OCI-LY7 (cell line): ENCODE measurements at regions not wholly inside any gene's neighbourhood (a gene's known extent, or its start where the extent isn't known, plus 50 kb on each side); places are given as distances from the start of the nearest gene placed in this dataset.

Experiments used
- BruUV-seq: library from RNA; stranded (reverse); fragments of 400-500 nt; replicated peaks from 2 replicates; lab custom pipeline; 2021; lab: Mats Ljungman, UMichigan
- CTCF ChIA-PET: fragments of 300-600 bp; sonication (Branson Sonifier 250); formaldehyde crosslinking; loops from one replicate; lab custom pipeline; 2022; ENCODE audit warnings: antibody characterized with exemption; ENCODE audit not compliant: unreplicated experiment; lab: Charles Lee
- POLR2A ChIA-PET: fragments of 300-600 bp; sonication (Branson Sonifier 250); formaldehyde crosslinking; loops from one replicate; lab custom pipeline; 2022; ENCODE audit warnings: antibody characterized with exemption; lab: Charles Lee
- DNase-seq: peaks from one replicate; pipeline ENCODE4 v3.0.0-alpha.2; 2015; ENCODE audit warnings: low spot score
- H2AFZ ChIP-seq: fragments of 200-600 bp; sonication (generic), shearing (Covaris generic); 2 replicates; pipeline ENCODE4 v1.6.1; 2014; ENCODE audit warnings: mild to moderate bottlenecking, antibody characterized with exemption, low read length, moderate library complexity
- H3K27ac ChIP-seq: fragments of 200-600 bp; sonication (generic); 2 replicates; pipeline ENCODE4 v1.5.1; 2014; ENCODE audit warnings: mixed run types, low read depth, mild to moderate bottlenecking, moderate library complexity, low read length, inconsistent platforms; ENCODE audit not compliant: poor library complexity, severe bottlenecking
- H3K36me3 ChIP-seq: fragments of 200-600 bp; sonication (generic); 2 replicates; pipeline ENCODE4 v1.6.1; 2014; ENCODE audit warnings: mild to moderate bottlenecking, antibody characterized with exemption, low read length, moderate library complexity, mixed read lengths; ENCODE audit not compliant: insufficient read depth
- H3K4me1 ChIP-seq: fragments of 200-600 bp; sonication (generic); 2 replicates; pipeline ENCODE4 v1.5.1; 2014; ENCODE audit warnings: mild to moderate bottlenecking, low read length; ENCODE audit not compliant: insufficient read depth, poor library complexity, severe bottlenecking
- H3K4me2 ChIP-seq: fragments of 200-600 bp; sonication (generic); 2 replicates; pipeline ENCODE4 v1.6.1; 2014; ENCODE audit warnings: mild to moderate bottlenecking, low read length
- H3K4me3 ChIP-seq: fragments of 200-600 bp; sonication (generic); 2 replicates; pipeline ENCODE4 v1.5.1; 2014; ENCODE audit warnings: mild to moderate bottlenecking, low read depth, low read length; ENCODE audit not compliant: poor library complexity, severe bottlenecking
- H3K79me2 ChIP-seq: fragments of 200-600 bp; sonication (generic); 2 replicates; pipeline ENCODE4 v1.6.1; 2016; ENCODE audit warnings: low read depth, mild to moderate bottlenecking, low read length, moderate library complexity, mixed read lengths; ENCODE audit not compliant: insufficient read depth
- H3K9me2 ChIP-seq: fragments of 200-600 bp; sonication (generic); 2 replicates; pipeline ENCODE4 v1.6.1; 2016; ENCODE audit warnings: mild to moderate bottlenecking, low read length, mixed read lengths; ENCODE audit not compliant: insufficient read depth
- H3K9me3 ChIP-seq: fragments of 200-600 bp; sonication (generic); 2 replicates; pipeline ENCODE4 v1.6.1; 2014; ENCODE audit warnings: mild to moderate bottlenecking, mixed run types, low read length, mixed read lengths
- H4K20me1 ChIP-seq: fragments of 200-600 bp; sonication (generic); 2 replicates; pipeline ENCODE4 v1.6.1; 2014; ENCODE audit warnings: mild to moderate bottlenecking, antibody characterized with exemption, low read length, moderate library complexity, mixed read lengths; ENCODE audit not compliant: insufficient read depth
- EZH2phosphoT487 ChIP-seq: fragments of 200-600 bp; sonication (generic); IDR thresholded peaks from 2 replicates; pipeline ENCODE4 v1.6.1; 2018; ENCODE audit warnings: low read depth, borderline replicate concordance, mild to moderate bottlenecking, mixed run types, antibody characterized with exemption, low read length, moderate library complexity, mixed read lengths
- intact Hi-C: fragments of 100-400 bp; cut with micrococcal nuclease; formaldehyde crosslinking; loops from one replicate; pipeline ENCODE4 v1.10.0; 2022; ENCODE audit not compliant: unreplicated experiment
- TF ChIP-seq, protein P1 (sequence below): fragments of 200-600 bp; sonication (generic); conservative IDR thresholded peaks from 2 replicates; pipeline ENCODE4 v1.5.1; 2014; ENCODE audit warnings: mild to moderate bottlenecking, antibody characterized with exemption, low read length, moderate library complexity, mixed read lengths

DNA sequence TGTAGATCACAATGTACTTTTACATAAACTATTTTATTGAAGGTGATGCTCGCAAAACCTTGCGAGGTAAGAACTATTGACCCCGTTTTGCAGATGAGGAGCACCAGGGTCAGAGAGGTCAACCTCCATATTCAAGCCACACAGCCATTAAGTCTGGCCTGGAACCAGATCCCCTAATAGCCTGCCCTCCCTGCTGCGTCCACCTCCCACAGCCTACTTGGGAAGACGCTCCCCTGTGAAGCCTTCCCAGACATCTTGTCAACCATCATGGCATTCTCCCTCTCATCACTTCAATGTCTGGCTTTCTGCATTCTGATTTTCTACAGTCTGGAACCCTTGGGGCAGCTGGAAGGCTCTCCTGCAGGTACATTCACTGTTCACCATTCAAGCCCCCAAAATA is 101.0 kb downstream of the TTC32 start:
- no peak overlapping the region for H3K4me3 ChIP-seq
- TF ChIP-seq EZH2phosphoT487 = no peak
- TF ChIP-seq, protein P1, sequence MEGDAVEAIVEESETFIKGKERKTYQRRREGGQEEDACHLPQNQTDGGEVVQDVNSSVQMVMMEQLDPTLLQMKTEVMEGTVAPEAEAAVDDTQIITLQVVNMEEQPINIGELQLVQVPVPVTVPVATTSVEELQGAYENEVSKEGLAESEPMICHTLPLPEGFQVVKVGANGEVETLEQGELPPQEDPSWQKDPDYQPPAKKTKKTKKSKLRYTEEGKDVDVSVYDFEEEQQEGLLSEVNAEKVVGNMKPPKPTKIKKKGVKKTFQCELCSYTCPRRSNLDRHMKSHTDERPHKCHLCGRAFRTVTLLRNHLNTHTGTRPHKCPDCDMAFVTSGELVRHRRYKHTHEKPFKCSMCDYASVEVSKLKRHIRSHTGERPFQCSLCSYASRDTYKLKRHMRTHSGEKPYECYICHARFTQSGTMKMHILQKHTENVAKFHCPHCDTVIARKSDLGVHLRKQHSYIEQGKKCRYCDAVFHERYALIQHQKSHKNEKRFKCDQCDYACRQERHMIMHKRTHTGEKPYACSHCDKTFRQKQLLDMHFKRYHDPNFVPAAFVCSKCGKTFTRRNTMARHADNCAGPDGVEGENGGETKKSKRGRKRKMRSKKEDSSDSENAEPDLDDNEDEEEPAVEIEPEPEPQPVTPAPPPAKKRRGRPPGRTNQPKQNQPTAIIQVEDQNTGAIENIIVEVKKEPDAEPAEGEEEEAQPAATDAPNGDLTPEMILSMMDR = no peak
- BruUV-seq = no TSS peak
- DNase-seq = no peak
- intact Hi-C loops = no loop called here
- H3K79me2 ChIP-seq = no peaks in the 10 kb centered on the region
- no peak overlapping the region for H3K4me2 ChIP-seq
- no peaks in the 10 kb centered on the region for H3K9me3 ChIP-seq
- no peaks in the 10 kb centered on the region for H3K36me3 ChIP-seq
- no peak overlapping the region for H2AFZ ChIP-seq
- no peaks in the 10 kb centered on the region for H4K20me1 ChIP-seq
- POLR2A ChIA-PET = no interaction called here
- H3K4me1 ChIP-seq = no peaks in the 10 kb centered on the region
- CTCF ChIA-PET = interaction anchor here (0.6 kb wide), 1 partner anchor 26 kb away, joined by 3 read pairs; no protein-coding TSS in a partner anchor
- no peaks in the 10 kb centered on the region for H3K9me2 ChIP-seq
- H3K27ac ChIP-seq = no peak overlapping the region

DNA sequence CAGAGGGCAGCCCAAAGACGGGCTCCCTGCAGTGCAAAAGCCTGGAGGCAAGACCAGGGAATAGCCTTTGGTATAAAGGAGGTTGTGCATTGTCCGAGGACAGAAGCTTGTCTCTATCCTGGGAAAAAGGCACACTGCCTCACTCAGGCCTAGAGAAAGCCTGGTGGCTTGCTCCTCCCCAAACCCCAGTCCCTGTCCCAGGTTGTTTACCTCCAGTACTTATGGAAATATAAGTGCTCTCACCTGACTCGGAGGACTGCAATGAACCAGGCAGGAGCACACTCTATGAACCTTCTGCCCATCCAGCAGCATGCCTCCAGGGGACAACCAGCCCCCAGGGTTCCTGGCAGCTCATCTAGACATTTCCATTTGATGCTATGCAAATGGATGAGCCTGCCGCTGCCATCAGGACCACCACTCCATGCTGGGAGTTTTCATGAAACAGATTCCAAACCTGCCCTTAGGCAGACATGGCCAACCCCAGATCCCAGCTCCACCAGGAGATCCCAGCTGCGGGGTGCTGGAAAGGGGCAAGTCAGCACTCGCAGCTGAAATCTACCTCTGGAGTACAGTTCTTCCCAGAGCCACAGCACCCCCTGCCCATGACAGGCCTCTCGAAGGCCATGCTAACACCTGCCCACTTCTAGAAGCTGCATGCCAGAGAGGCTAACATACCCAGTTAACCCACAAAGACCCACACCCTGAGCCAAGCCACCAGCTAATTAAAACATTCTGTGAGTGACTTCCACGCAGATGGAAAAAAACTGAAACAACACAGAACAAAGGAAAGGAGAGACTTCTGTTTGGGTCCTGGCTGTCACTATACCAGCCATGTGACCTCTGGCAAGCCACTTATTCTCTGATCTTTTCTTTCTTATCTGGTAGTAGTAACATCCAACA is 101.7 kb downstream of the TTC32 start:
- Histone ChIP-seq H3K36me3 (no peaks in the 10 kb centered on the region), H3K9me2 (no peaks in the 10 kb centered on the region), H4K20me1 (no peaks in the 10 kb centered on the region), H3K79me2 (no peaks in the 10 kb centered on the region), H3K4me1 (no peaks in the 10 kb centered on the region), H3K9me3 (no peaks in the 10 kb centered on the region), H2AFZ (no peak overlapping the region), H3K4me2 (no peak overlapping the region), H3K27ac (no peak overlapping the region), H3K4me3 (no peak overlapping the region)
- DNase-seq = no peak
- intact Hi-C loops = no loop called here
- no peak for TF ChIP-seq EZH2phosphoT487
- TF ChIP-seq, protein P1 = no peak
- POLR2A ChIA-PET = no interaction called here
- CTCF ChIA-PET = interaction anchor here (0.6 kb wide), 1 partner anchor 26 kb away, joined by 3 read pairs; no protein-coding TSS in a partner anchor
- BruUV-seq = no TSS peak

DNA sequence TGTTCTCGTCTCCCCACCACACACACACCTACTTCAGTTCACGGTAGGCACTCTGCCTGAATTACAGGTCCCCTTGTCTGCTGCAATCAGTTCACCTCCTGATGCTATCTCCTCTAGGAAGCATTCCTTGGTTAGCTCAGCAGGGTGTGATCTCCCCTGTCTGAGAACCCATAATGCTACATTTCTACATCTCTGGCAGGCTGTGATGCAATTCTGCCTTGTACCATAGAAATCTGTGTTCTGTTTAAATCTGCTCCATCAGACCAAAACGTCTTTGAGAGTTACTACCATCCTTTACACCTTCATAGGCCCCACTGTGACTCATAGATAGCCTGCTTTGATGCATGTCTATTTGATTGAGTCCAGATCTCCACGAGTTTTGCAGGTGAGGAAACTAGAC is 103.9 kb downstream of the TTC32 start:
- Histone ChIP-seq H4K20me1 (no peaks in the 10 kb centered on the region), H3K4me3 (no peak overlapping the region), H3K9me2 (no peaks in the 10 kb centered on the region), H3K4me1 (no peaks in the 10 kb centered on the region), H2AFZ (no peak overlapping the region), H3K79me2 (no peaks in the 10 kb centered on the region), H3K36me3 (no peaks in the 10 kb centered on the region), H3K4me2 (no peak overlapping the region), H3K9me3 (no peaks in the 10 kb centered on the region), H3K27ac (no peak overlapping the region)
- POLR2A ChIA-PET = interaction anchor here (0.7 kb wide), 1 partner anchor 18 kb away, joined by 3 read pairs; no protein-coding TSS in a partner anchor
- DNase-seq = no peak
- CTCF ChIA-PET = no interaction called here
- no TSS peak for BruUV-seq
- intact Hi-C loops = no loop called here
- no peak for TF ChIP-seq EZH2phosphoT487
- TF ChIP-seq, protein P1 = no peak
